Naive thymus-derived CD4-positive, alpha-beta T cell (primary cell): ENCODE measurements at regions not wholly inside any gene's neighbourhood (a gene's known extent, or its start where the extent isn't known, plus 50 kb on each side); places are given as distances from the start of the nearest gene placed in this dataset.

Experiments used
- ATAC-seq: fragments of 150-1000 bp; cut with Tn5 transposase; 2 replicates; pipeline ENCODE4 v1.10.0; 2021; ENCODE audit warnings: mild to moderate bottlenecking, moderate library complexity
- CTCF ChIA-PET: fragments of 350-600 bp; sonication (Branson Sonifier 250); formaldehyde crosslinking; loops from one replicate; lab custom pipeline; 2021; ENCODE audit warnings: antibody characterized with exemption; lab: Charles Lee
- POLR2A ChIA-PET: fragments of 350-600 bp; sonication (Branson Sonifier 250); formaldehyde crosslinking; loops from one replicate; lab custom pipeline; 2021; ENCODE audit warnings: antibody characterized with exemption, inconsistent platforms; lab: Charles Lee
- DNase-seq, 9 donors: peaks; one replicate each; pipeline versions ENCODE4 v3.0.0 to v3.0.0-alpha.2; 2020 to 2022; ENCODE audit warnings: mixed read lengths in 1 of 9
- H3K27ac ChIP-seq: one replicate; pipeline ENCODE4 v1.7.0; 2013; ENCODE audit warnings: mild to moderate bottlenecking, low read depth, low read length, moderate library complexity
- H3K27me3 ChIP-seq, 2 donors: one replicate each; pipeline ENCODE4 v1.7.0; 2013; ENCODE audit warnings: low read length in 2 of 2, mild to moderate bottlenecking in 2 of 2, moderate library complexity in 2 of 2; ENCODE audit not compliant: control insufficient read depth in 2 of 2, insufficient read depth in 2 of 2
- H3K36me3 ChIP-seq, 3 experiments: 1 replicate in 2 of 3; 2 replicates in 1 of 3; pipeline ENCODE4 v1.7.0; 2013; ENCODE audit warnings: low read length in 3 of 3, mild to moderate bottlenecking in 3 of 3, moderate library complexity in 1 of 3; ENCODE audit not compliant: insufficient read depth in 3 of 3, control insufficient read depth in 2 of 3
- H3K4me1 ChIP-seq, 2 donors: one replicate each; pipeline ENCODE4 v1.7.0; 2013; ENCODE audit warnings: low read length in 2 of 2, mild to moderate bottlenecking in 2 of 2, moderate library complexity in 1 of 2; ENCODE audit not compliant: control insufficient read depth in 2 of 2, insufficient read depth in 2 of 2
- H3K4me3 ChIP-seq: 2 replicates; pipeline ENCODE4 v1.7.0; 2013; ENCODE audit warnings: mild to moderate bottlenecking, low read length
- H3K9me3 ChIP-seq, 3 experiments: 1 replicate in 2 of 3; 2 replicates in 1 of 3; pipeline ENCODE4 v1.7.0; 2013; ENCODE audit warnings: low read length in 3 of 3; ENCODE audit not compliant: control insufficient read depth in 2 of 3
- H3K27ac Mint-ChIP-seq, 9 donors: one replicate each; pipeline ENCODE4 v1.8.0; 2020 to 2022; ENCODE audit warnings: mixed read lengths in 9 of 9, mild to moderate bottlenecking in 8 of 9, moderate library complexity in 5 of 9, inconsistent platforms in 2 of 9
- H3K27me3 Mint-ChIP-seq, 5 donors: one replicate each; pipeline ENCODE4 v1.8.0; 2021 to 2022; ENCODE audit warnings: mixed read lengths in 5 of 5, mild to moderate bottlenecking in 1 of 5
- H3K36me3 Mint-ChIP-seq, 5 donors: one replicate each; pipeline ENCODE4 v1.8.0; 2020 to 2022; ENCODE audit warnings: mixed read lengths in 5 of 5, mild to moderate bottlenecking in 3 of 5, inconsistent platforms in 1 of 5
- H3K4me1 Mint-ChIP-seq, 7 donors: one replicate each; pipeline ENCODE4 v1.8.0; 2020 to 2022; ENCODE audit warnings: mixed read lengths in 7 of 7, mild to moderate bottlenecking in 3 of 7, inconsistent platforms in 1 of 7
- H3K4me3 Mint-ChIP-seq, 10 donors: one replicate each; pipeline ENCODE4 v1.8.0; 2020 to 2022; ENCODE audit warnings: mild to moderate bottlenecking in 10 of 10, mixed read lengths in 10 of 10, moderate library complexity in 6 of 10, inconsistent platforms in 2 of 10
- H3K9me3 Mint-ChIP-seq, 11 donors: one replicate each; pipeline ENCODE4 v1.8.0; 2020 to 2022; ENCODE audit warnings: mixed read lengths in 11 of 11, mild to moderate bottlenecking in 4 of 11, inconsistent platforms in 1 of 11, moderate library complexity in 1 of 11
- intact Hi-C, 2 donors: fragments of 100-400 bp; cut with micrococcal nuclease; formaldehyde crosslinking; loops; one replicate each; pipeline ENCODE4 v1.15.1; 2023

GRCh38 chr17:5785867-5786509 is 201.7 kb upstream of the NLRP1 start:
- no peak overlapping the region for H3K27ac Mint-ChIP-seq
- H3K9me3 Mint-ChIP-seq: peaks cover 0 to 24% (median 8%) of the 10 kb centered on the region in 11 donors
- no peak for DNase-seq
- ChIA-PET CTCF (no interaction called here), POLR2A (no interaction called here)
- Histone ChIP-seq H3K4me1 (no peaks in the 10 kb centered on the region), H3K36me3 (no peaks in the 10 kb centered on the region), H3K27ac (no peak overlapping the region), H3K4me3 (no peak overlapping the region), H3K9me3 (no peaks in the 10 kb centered on the region), H3K27me3 (no peaks in the 10 kb centered on the region)
- H3K27me3 Mint-ChIP-seq: peaks cover 3 to 52% (median 39%) of the 10 kb centered on the region in 5 donors
- no peak for ATAC-seq
- no peaks in the 10 kb centered on the region for H3K4me1 Mint-ChIP-seq
- H3K4me3 Mint-ChIP-seq: no peak overlapping the region
- peaks cover 0 to 9% (median 0%) of the 10 kb centered on the region in 5 donors for H3K36me3 Mint-ChIP-seq
- intact Hi-C loops: no loop called here

DNA sequence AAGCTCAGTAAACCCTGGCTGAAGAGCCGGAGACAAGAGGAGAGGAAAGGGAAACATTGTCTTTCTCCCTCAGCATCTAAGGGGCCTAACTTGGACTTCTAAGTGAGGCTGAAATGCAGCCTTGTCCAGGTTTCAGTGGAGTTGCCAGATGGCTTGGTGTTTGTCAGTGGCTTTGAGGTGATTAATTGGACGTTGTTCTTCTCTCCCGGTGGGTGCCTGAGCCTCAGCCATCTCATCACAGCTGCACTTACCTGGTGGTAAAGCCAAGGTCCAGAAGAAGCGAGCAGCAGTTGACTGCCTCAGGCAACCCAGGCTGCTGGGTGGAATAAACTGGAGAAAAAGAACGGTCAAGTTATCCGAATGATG is 202.2 kb upstream of the NLRP1 start:
- CTCF ChIA-PET: no interaction called here
- H3K36me3 ChIP-seq: no peaks in the 10 kb centered on the region
- H3K36me3 Mint-ChIP-seq: peaks cover 0 to 13% (median 0%) of the 10 kb centered on the region in 5 donors
- no peak overlapping the region for H3K4me3 ChIP-seq
- H3K27me3 Mint-ChIP-seq: peaks cover 3 to 55% (median 38%) of the 10 kb centered on the region in 5 donors
- H3K4me1 ChIP-seq: no peaks in the 10 kb centered on the region
- no peak overlapping the region for H3K27ac ChIP-seq
- H3K27me3 ChIP-seq: no peaks in the 10 kb centered on the region
- no peak for DNase-seq
- no peaks in the 10 kb centered on the region for H3K9me3 ChIP-seq
- no peak for ATAC-seq
- H3K27ac Mint-ChIP-seq: no peak overlapping the region
- POLR2A ChIA-PET: no interaction called here
- no peak overlapping the region for H3K4me3 Mint-ChIP-seq
- intact Hi-C loops: no loop called here
- no peaks in the 10 kb centered on the region for H3K4me1 Mint-ChIP-seq
- H3K9me3 Mint-ChIP-seq: peaks cover 0 to 29% (median 8%) of the 10 kb centered on the region in 11 donors

DNA sequence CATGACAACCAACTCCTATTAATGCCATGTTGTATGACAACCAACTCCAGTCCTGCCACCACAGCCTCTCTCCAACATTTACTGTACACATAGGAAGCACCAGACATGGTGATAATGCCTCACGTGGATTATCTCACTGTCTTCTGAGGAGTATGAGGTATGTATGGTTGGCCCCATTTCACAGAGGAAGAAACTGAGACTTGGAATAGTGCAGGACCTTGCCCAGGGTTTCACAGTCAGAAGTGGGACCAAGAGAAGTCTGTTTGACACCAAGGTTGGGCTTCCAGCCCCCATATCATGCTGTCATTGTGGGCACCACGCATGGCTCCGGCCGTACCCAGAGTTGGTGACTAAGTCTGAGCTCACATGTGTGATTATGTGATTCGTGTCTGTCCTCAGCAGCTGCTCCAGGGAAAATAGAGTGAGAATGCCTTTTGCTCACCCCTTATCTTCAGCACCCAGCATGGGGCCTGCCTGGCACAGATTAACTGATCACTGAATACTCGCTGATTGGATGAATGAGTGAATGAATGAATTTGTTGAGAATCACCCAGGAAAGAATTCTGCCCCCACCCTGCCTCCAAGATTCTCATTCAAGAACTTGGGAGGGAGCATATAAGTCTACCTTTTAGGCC is 204.1 kb upstream of the NLRP1 start:
- H3K27ac ChIP-seq: no peak overlapping the region
- H3K4me1 Mint-ChIP-seq: no peaks in the 10 kb centered on the region
- no peak overlapping the region for H3K27ac Mint-ChIP-seq
- peaks cover 7 to 40% (median 12%) of the 10 kb centered on the region in 11 donors for H3K9me3 Mint-ChIP-seq
- no peak for DNase-seq
- H3K4me3 Mint-ChIP-seq: no peak overlapping the region
- H3K9me3 ChIP-seq: no peaks in the 10 kb centered on the region
- H3K4me1 ChIP-seq: no peaks in the 10 kb centered on the region
- ATAC-seq: no peak
- POLR2A ChIA-PET: no interaction called here
- H3K27me3 Mint-ChIP-seq: peaks cover 0 to 62% (median 40%) of the 10 kb centered on the region in 5 donors
- no peaks in the 10 kb centered on the region for H3K36me3 ChIP-seq
- peaks cover 0 to 9% (median 0%) of the 10 kb centered on the region in 5 donors for H3K36me3 Mint-ChIP-seq
- no peaks in the 10 kb centered on the region for H3K27me3 ChIP-seq
- CTCF ChIA-PET: no interaction called here
- H3K4me3 ChIP-seq: no peak overlapping the region
- intact Hi-C loops: no loop called here

DNA sequence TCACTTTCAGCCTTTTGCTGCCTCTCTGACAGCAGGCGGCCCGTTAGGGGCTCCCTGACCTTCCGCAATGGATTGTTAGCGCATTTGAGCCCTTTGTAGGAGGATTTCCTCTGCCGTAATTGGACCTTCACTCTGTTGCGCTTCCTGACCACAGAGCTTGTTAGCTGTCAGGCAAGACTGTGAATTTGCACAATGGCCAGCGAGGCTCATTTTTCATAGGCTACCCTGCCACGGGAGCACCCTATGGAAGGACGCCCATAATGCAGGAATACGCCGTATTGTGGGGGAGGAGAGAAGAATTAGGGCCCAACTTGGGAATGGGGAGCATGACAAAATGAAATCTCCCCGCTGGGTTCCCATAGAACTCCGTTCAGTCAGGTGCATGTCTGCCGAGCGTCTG is 205.2 kb upstream of the NLRP1 start:
- ATAC-seq: no peak
- Histone ChIP-seq H3K4me3 (no peak overlapping the region), H3K36me3 (no peaks in the 10 kb centered on the region), H3K27me3 (no peaks in the 10 kb centered on the region), H3K4me1 (no peaks in the 10 kb centered on the region), H3K27ac (no peak overlapping the region), H3K9me3 (no peaks in the 10 kb centered on the region)
- Mint-ChIP-seq H3K4me3 (no peak overlapping the region), H3K27me3 (peaks cover 0 to 64% (median 39%) of the 10 kb centered on the region in 5 donors), H3K4me1 (no peaks in the 10 kb centered on the region), H3K27ac (no peak overlapping the region), H3K36me3 (peaks cover 0 to 5% (median 0%) of the 10 kb centered on the region in 5 donors), H3K9me3 (peaks cover 3 to 44% (median 12%) of the 10 kb centered on the region in 11 donors)
- intact Hi-C loops: no loop called here
- no peak for DNase-seq
- ChIA-PET POLR2A (no interaction called here), CTCF (no interaction called here)

GRCh38 chr17:5793157-5793556 is 208.8 kb upstream of the NLRP1 start:
- Mint-ChIP-seq H3K9me3 (peaks cover 0 to 33% (median 9%) of the 10 kb centered on the region in 11 donors), H3K27ac (no peak overlapping the region), H3K4me3 (no peak overlapping the region), H3K4me1 (no peaks in the 10 kb centered on the region), H3K27me3 (peaks cover 9 to 56% (median 39%) of the 10 kb centered on the region in 5 donors), H3K36me3 (peaks cover 0 to 5% (median 0%) of the 10 kb centered on the region in 5 donors)
- no peaks in the 10 kb centered on the region for H3K4me1 ChIP-seq
- H3K27me3 ChIP-seq: no peaks in the 10 kb centered on the region
- H3K4me3 ChIP-seq: no peak overlapping the region
- ATAC-seq: no peak
- H3K36me3 ChIP-seq: no peaks in the 10 kb centered on the region
- no peak for DNase-seq
- ChIA-PET POLR2A (no interaction called here), CTCF (no interaction called here)
- intact Hi-C loops: no loop called here
- H3K9me3 ChIP-seq: no peaks in the 10 kb centered on the region
- no peak overlapping the region for H3K27ac ChIP-seq

- Mint-ChIP-seq H3K36me3 (peaks cover 0 to 5% (median 0%) of the 10 kb centered on the region in 5 donors), H3K27me3 (peaks cover 11 to 53% (median 36%) of the 10 kb centered on the region in 5 donors), H3K4me1 (no peaks in the 10 kb centered on the region), H3K9me3 (peaks cover 0 to 33% (median 9%) of the 10 kb centered on the region in 11 donors), H3K4me3 (no peak overlapping the region), H3K27ac (no peak overlapping the region)
- ChIA-PET CTCF (no interaction called here), POLR2A (no interaction called here)
- no peak for DNase-seq
- ATAC-seq: no peak
- Histone ChIP-seq H3K27ac (no peak overlapping the region), H3K4me1 (no peaks in the 10 kb centered on the region), H3K9me3 (no peaks in the 10 kb centered on the region), H3K27me3 (no peaks in the 10 kb centered on the region), H3K36me3 (no peaks in the 10 kb centered on the region), H3K4me3 (no peak overlapping the region)
- intact Hi-C loops: no loop called here
Observed at GRCh38 chr17:5793899-5794298, 209.6 kb upstream of the NLRP1 start.

- H3K27ac ChIP-seq: no peak overlapping the region
- ATAC-seq: no peak
- Mint-ChIP-seq H3K27ac (no peak overlapping the region), H3K4me3 (no peak overlapping the region), H3K27me3 (peaks cover 14 to 55% (median 39%) of the 10 kb centered on the region in 5 donors), H3K36me3 (peaks cover 0 to 5% (median 0%) of the 10 kb centered on the region in 5 donors), H3K9me3 (peaks cover 0 to 33% (median 9%) of the 10 kb centered on the region in 11 donors), H3K4me1 (no peaks in the 10 kb centered on the region)
- H3K4me1 ChIP-seq: no peaks in the 10 kb centered on the region
- no peaks in the 10 kb centered on the region for H3K9me3 ChIP-seq
- POLR2A ChIA-PET: no interaction called here
- no peaks in the 10 kb centered on the region for H3K27me3 ChIP-seq
- no peak overlapping the region for H3K4me3 ChIP-seq
- H3K36me3 ChIP-seq: no peaks in the 10 kb centered on the region
- intact Hi-C loops: no loop called here
- no peak for DNase-seq
- CTCF ChIA-PET: no interaction called here
Observed at GRCh38 chr17:5794385-5794784, 210.1 kb upstream of the NLRP1 start.
